ENCODE measurements at regions not wholly inside any gene's neighbourhood (a gene's known extent, or its start where the extent isn't known, plus 50 kb on each side); places are given as distances from the start of the nearest gene placed in this dataset.

- H2BK5ac ChIP-seq (ENCODE audit: insufficient read length, low read length): no peak overlapping the region
- no peak overlapping the region for H3K23ac ChIP-seq (ENCODE audit: insufficient read length, low read depth, low read length)
- no peak overlapping the region for H4K8ac ChIP-seq (replicated peaks; ENCODE audit: insufficient read length, low read depth, low read length)
- no peak overlapping the region for H2AFZ ChIP-seq (ENCODE audit: low read length)
- peaks cover 7% of the 10 kb centered on the region for H3K9me3 ChIP-seq (ENCODE audit: control insufficient read depth, low read depth, low read length)
- no peak overlapping the region for H3K56ac ChIP-seq (ENCODE audit: insufficient read length, low read depth, low read length)
- H3K14ac ChIP-seq (ENCODE audit: insufficient read depth, low read length): no peak overlapping the region; the same call in 1 of the 2 replicates
- no peak overlapping the region for H2BK120ac ChIP-seq (ENCODE audit: low read depth, low read length, poor library complexity, severe bottlenecking)
- H3K4me2 ChIP-seq (ENCODE audit: insufficient read depth, insufficient read length, low read length): no peak overlapping the region
- Mint-ChIP-seq H3K27me3 (ENCODE audit: low read depth) (peaks cover 10% of the 10 kb centered on the region), H3K9me3 (peaks cover 8 to 15% of the 10 kb centered on the region in 2 experiments), H3K4me1 (peaks cover 41 to 43% of the 10 kb centered on the region in 2 experiments), H3K4me3 (no peak overlapping the region), H3K36me3 (ENCODE audit: insufficient read depth in 1 of 3, low read depth in 3 of 3) (peaks cover 8 to 15% (median 10%) of the 10 kb centered on the region in 3 experiments), H3K27ac (peak overlapping the region in 1 of 3 experiments; percentile 17; a peak in 1 of 7 replicates)
- H3K27me3 ChIP-seq (ENCODE audit: insufficient read depth, low read length): no peaks in the 10 kb centered on the region
- no peak for TF ChIP-seq CTCF (conservative IDR thresholded peaks at IDR 0.05)
- H2BK15ac ChIP-seq (ENCODE audit: low read depth, low read length): no peak overlapping the region
- no peak overlapping the region for H4K91ac ChIP-seq (ENCODE audit: insufficient read length, low read depth, low read length)
- no peak overlapping the region for H4K5ac ChIP-seq (ENCODE audit: insufficient read length, low read depth, low read length)
- DNase-seq: no peak
- no peak overlapping the region for H3K9ac ChIP-seq (ENCODE audit: extremely low read depth, insufficient read length, low read length)
- no peaks in the 10 kb centered on the region for H4K20me1 ChIP-seq (ENCODE audit: control insufficient read depth, insufficient read depth, insufficient read length)
- H3K4me1 ChIP-seq (ENCODE audit: insufficient read depth, low read length): no peaks in the 10 kb centered on the region
- no peak overlapping the region for H3K4ac ChIP-seq (ENCODE audit: low read depth, low read length)
- H3K79me1 ChIP-seq (ENCODE audit: insufficient read depth, low read depth, low read length, poor library complexity, severe bottlenecking): no peaks in the 10 kb centered on the region
- no peak overlapping the region for H3K18ac ChIP-seq (ENCODE audit: insufficient read length, low read depth, low read length)
- H2BK12ac ChIP-seq (ENCODE audit: insufficient read length, low read depth, low read length): no peak overlapping the region
- no peaks in the 10 kb centered on the region for H3K79me2 ChIP-seq (ENCODE audit: insufficient read depth, low read length)
- no CpG with 5 or more reads among the region's 3 CpGs for WGBS (ENCODE audit: extremely low coverage, insufficient read length, low lambda C conversion rate)
- no peak overlapping the region for H3K27ac ChIP-seq (ENCODE audit: insufficient read length, low read depth, low read length)
- H2AK5ac ChIP-seq (ENCODE audit: insufficient read length, low read length): no peak overlapping the region
- H3T11ph ChIP-seq (ENCODE audit: low read length): no peak overlapping the region
- no peak overlapping the region for H2BK20ac ChIP-seq (ENCODE audit: low read depth, low read length, poor library complexity, severe bottlenecking)
- no peaks in the 10 kb centered on the region for H3K23me2 ChIP-seq (ENCODE audit: insufficient read length, low read depth, low read length, poor library complexity, severe bottlenecking)
Measured at GRCh38 chr15:70410371-70410985, 312.8 kb upstream of the TLE3 start.
